ENCODE measurements at regions not wholly inside any gene's neighbourhood (a gene's known extent, or its start where the extent isn't known, plus 50 kb on each side); places are given as distances from the start of the nearest gene placed in this dataset.
"Not testable (repeated sequence)": the region's sequence is repeated elsewhere in the genome, so short reads cannot be mapped to it uniquely, and the experiment has no call there.

GRCh38 chr7:57774300-57774699 lies 324.3 kb downstream of the ZNF716 start:
- Histone ChIP-seq H4K91ac (ENCODE audit: low read depth, low read length, poor library complexity) (no peak overlapping the region), H3K9me3 (replicated peaks in 1 of 2; ENCODE audit: control insufficient read depth in 2 of 2, insufficient read depth in 1 of 2, low read depth in 1 of 2, low read length in 2 of 2) (peaks cover 0 to 14% of the 10 kb centered on the region in 2 donors), H2BK12ac (ENCODE audit: low read length) (no peak overlapping the region), H3K14ac (ENCODE audit: low read length) (no peak overlapping the region), H2AFZ (ENCODE audit: low read length) (no peak overlapping the region), H3K27ac (replicated peaks; ENCODE audit: low read length) (no peak overlapping the region), H2BK15ac (ENCODE audit: low read length) (no peak overlapping the region), H3K4ac (ENCODE audit: low read length) (no peak overlapping the region), H3K27me3 (ENCODE audit: control insufficient read depth in 3 of 3, insufficient read depth in 3 of 3, low read depth in 1 of 3, low read length in 3 of 3) (no peaks in the 10 kb centered on the region), H3K9ac (ENCODE audit: low read depth, low read length, poor library complexity) (no peak overlapping the region), H3K79me1 (ENCODE audit: low read depth, low read length) (no peaks in the 10 kb centered on the region), H3K4me2 (ENCODE audit: insufficient read depth, low read length, poor library complexity, severe bottlenecking) (no peak overlapping the region), H4K8ac (ENCODE audit: low read depth, low read length) (no peak overlapping the region), H2BK5ac (ENCODE audit: low read length) (no peak overlapping the region), H2AK5ac (ENCODE audit: low read depth, low read length) (no peak overlapping the region), H3K4me1 (ENCODE audit: control insufficient read depth in 2 of 2, insufficient read depth in 1 of 2, low read depth in 1 of 2, low read length in 2 of 2) (no peaks in the 10 kb centered on the region), H3K23ac (ENCODE audit: low read depth, low read length, poor library complexity) (no peak overlapping the region), H2BK120ac (ENCODE audit: low read depth, low read length) (no peak overlapping the region), H3K36me3 (replicated peaks in 1 of 2; ENCODE audit: control insufficient read depth in 2 of 2, insufficient read depth in 2 of 2, low read length in 2 of 2) (no peaks in the 10 kb centered on the region), H3K18ac (ENCODE audit: low read length) (no peak overlapping the region), H3K4me3 (ENCODE audit: low read length in 2 of 2) (no peak overlapping the region)
- no peak for DNase-seq (ENCODE audit: low spot score)
- no CpG with 5 or more reads among the region's 13 CpGs for WGBS, 2 donors (ENCODE audit: extremely low coverage in 2 of 2, insufficient read length in 2 of 2, insufficient replicate concordance in 1 of 2)

GRCh38 chr7:57775396-57776088 lies 325.6 kb downstream of the ZNF716 start:
- Histone ChIP-seq H2BK12ac (ENCODE audit: low read length) (no peak overlapping the region), H4K8ac (ENCODE audit: low read depth, low read length) (no peak overlapping the region), H3K23ac (ENCODE audit: low read depth, low read length, poor library complexity) (no peak overlapping the region), H2AK5ac (ENCODE audit: low read depth, low read length) (no peak overlapping the region), H3K4me1 (ENCODE audit: control insufficient read depth in 2 of 2, insufficient read depth in 1 of 2, low read depth in 1 of 2, low read length in 2 of 2) (no peaks in the 10 kb centered on the region), H3K27ac (replicated peaks; ENCODE audit: low read length) (no peak overlapping the region), H2AFZ (ENCODE audit: low read length) (no peak overlapping the region), H2BK15ac (ENCODE audit: low read length) (no peak overlapping the region), H3K14ac (ENCODE audit: low read length) (no peak overlapping the region), H3K9me3 (replicated peaks in 1 of 2; ENCODE audit: control insufficient read depth in 2 of 2, insufficient read depth in 1 of 2, low read depth in 1 of 2, low read length in 2 of 2) (peaks cover 0 to 10% of the 10 kb centered on the region in 2 donors), H2BK120ac (ENCODE audit: low read depth, low read length) (no peak overlapping the region), H3K36me3 (replicated peaks in 1 of 2; ENCODE audit: control insufficient read depth in 2 of 2, insufficient read depth in 2 of 2, low read length in 2 of 2) (no peaks in the 10 kb centered on the region), H3K27me3 (ENCODE audit: control insufficient read depth in 3 of 3, insufficient read depth in 3 of 3, low read depth in 1 of 3, low read length in 3 of 3) (no peaks in the 10 kb centered on the region), H3K79me1 (ENCODE audit: low read depth, low read length) (no peaks in the 10 kb centered on the region), H3K4me3 (ENCODE audit: low read length in 2 of 2) (no peak overlapping the region), H3K4ac (ENCODE audit: low read length) (no peak overlapping the region), H3K4me2 (ENCODE audit: insufficient read depth, low read length, poor library complexity, severe bottlenecking) (no peak overlapping the region), H4K91ac (ENCODE audit: low read depth, low read length, poor library complexity) (no peak overlapping the region), H3K18ac (ENCODE audit: low read length) (no peak overlapping the region), H3K9ac (ENCODE audit: low read depth, low read length, poor library complexity) (no peak overlapping the region), H2BK5ac (ENCODE audit: low read length) (no peak overlapping the region)
- no CpG with 5 or more reads among the region's 17 CpGs for WGBS, 2 donors (ENCODE audit: extremely low coverage in 2 of 2, insufficient read length in 2 of 2, insufficient replicate concordance in 1 of 2)
- DNase-seq (ENCODE audit: low spot score): no peak

- not testable (repeated sequence) for H2AFZ ChIP-seq (ENCODE audit: low read length); H3K18ac ChIP-seq (ENCODE audit: low read length); H3K79me1 ChIP-seq (ENCODE audit: low read depth, low read length); H3K27me3 ChIP-seq (ENCODE audit: control insufficient read depth in 3 of 3, insufficient read depth in 3 of 3, low read depth in 1 of 3, low read length in 3 of 3); H3K9ac ChIP-seq (ENCODE audit: low read depth, low read length, poor library complexity); H2BK12ac ChIP-seq (ENCODE audit: low read length); H2AK5ac ChIP-seq (ENCODE audit: low read depth, low read length); H2BK5ac ChIP-seq (ENCODE audit: low read length); H3K9me3 ChIP-seq (replicated peaks in 1 of 2; ENCODE audit: control insufficient read depth in 2 of 2, insufficient read depth in 1 of 2, low read depth in 1 of 2, low read length in 2 of 2); H3K14ac ChIP-seq (ENCODE audit: low read length); H3K36me3 ChIP-seq (replicated peaks in 1 of 2; ENCODE audit: control insufficient read depth in 2 of 2, insufficient read depth in 2 of 2, low read length in 2 of 2); DNase-seq (ENCODE audit: low spot score); H3K4ac ChIP-seq (ENCODE audit: low read length); H4K91ac ChIP-seq (ENCODE audit: low read depth, low read length, poor library complexity); H3K4me2 ChIP-seq (ENCODE audit: insufficient read depth, low read length, poor library complexity, severe bottlenecking); H2BK15ac ChIP-seq (ENCODE audit: low read length); H3K27ac ChIP-seq (replicated peaks; ENCODE audit: low read length); H2BK120ac ChIP-seq (ENCODE audit: low read depth, low read length); H4K8ac ChIP-seq (ENCODE audit: low read depth, low read length); H3K4me1 ChIP-seq (ENCODE audit: control insufficient read depth in 2 of 2, insufficient read depth in 1 of 2, low read depth in 1 of 2, low read length in 2 of 2); H3K23ac ChIP-seq (ENCODE audit: low read depth, low read length, poor library complexity)
- no CpG with 5 or more reads among the region's 36 CpGs for WGBS, 2 donors (ENCODE audit: extremely low coverage in 2 of 2, insufficient read length in 2 of 2, insufficient replicate concordance in 1 of 2)
- H3K4me3 ChIP-seq (ENCODE audit: low read length in 2 of 2): peak overlapping the region in 1 of 2 donors; percentile 38
Measured at GRCh38 chr7:57776136-57776856, 326.3 kb downstream of the ZNF716 start.

- H3K4me1 ChIP-seq (ENCODE audit: control insufficient read depth in 2 of 2, insufficient read depth in 1 of 2, low read depth in 1 of 2, low read length in 2 of 2): no peaks in the 10 kb centered on the region
- no peak overlapping the region for H3K4me2 ChIP-seq (ENCODE audit: insufficient read depth, low read length, poor library complexity, severe bottlenecking)
- no peak overlapping the region for H2AK5ac ChIP-seq (ENCODE audit: low read depth, low read length)
- H3K4me3 ChIP-seq (ENCODE audit: low read length in 2 of 2): no peak overlapping the region
- no peak overlapping the region for H2BK120ac ChIP-seq (ENCODE audit: low read depth, low read length)
- no peak overlapping the region for H2BK12ac ChIP-seq (ENCODE audit: low read length)
- no peak overlapping the region for H2BK15ac ChIP-seq (ENCODE audit: low read length)
- H3K14ac ChIP-seq (ENCODE audit: low read length): no peak overlapping the region
- H3K27ac ChIP-seq (replicated peaks; ENCODE audit: low read length): no peak overlapping the region
- H3K18ac ChIP-seq (ENCODE audit: low read length): no peak overlapping the region
- no peak overlapping the region for H4K8ac ChIP-seq (ENCODE audit: low read depth, low read length)
- H4K91ac ChIP-seq (ENCODE audit: low read depth, low read length, poor library complexity): no peak overlapping the region
- no peaks in the 10 kb centered on the region for H3K36me3 ChIP-seq (replicated peaks in 1 of 2; ENCODE audit: control insufficient read depth in 2 of 2, insufficient read depth in 2 of 2, low read length in 2 of 2)
- no peaks in the 10 kb centered on the region for H3K27me3 ChIP-seq (ENCODE audit: control insufficient read depth in 3 of 3, insufficient read depth in 3 of 3, low read depth in 1 of 3, low read length in 3 of 3)
- no peak overlapping the region for H2BK5ac ChIP-seq (ENCODE audit: low read length)
- H3K79me1 ChIP-seq (ENCODE audit: low read depth, low read length): no peaks in the 10 kb centered on the region
- no peaks in the 10 kb centered on the region for H3K9me3 ChIP-seq (replicated peaks in 1 of 2; ENCODE audit: control insufficient read depth in 2 of 2, insufficient read depth in 1 of 2, low read depth in 1 of 2, low read length in 2 of 2)
- no peak overlapping the region for H3K23ac ChIP-seq (ENCODE audit: low read depth, low read length, poor library complexity)
- no peak overlapping the region for H2AFZ ChIP-seq (ENCODE audit: low read length)
- no peak overlapping the region for H3K4ac ChIP-seq (ENCODE audit: low read length)
- no peak overlapping the region for H3K9ac ChIP-seq (ENCODE audit: low read depth, low read length, poor library complexity)
- no peak for DNase-seq (ENCODE audit: low spot score)
- no CpG with 5 or more reads among the region's 10 CpGs for WGBS, 2 donors (ENCODE audit: extremely low coverage in 2 of 2, insufficient read length in 2 of 2, insufficient replicate concordance in 1 of 2)
Measured at GRCh38 chr7:57789130-57789529, 339.2 kb downstream of the ZNF716 start.

Data from neuronal stem cell (in vitro differentiated cells).